Nucleus accumbens (tissue), 56 donors: ENCODE measurements at regions not wholly inside any gene's neighbourhood (a gene's known extent, or its start where the extent isn't known, plus 50 kb on each side); places are given as distances from the start of the nearest gene placed in this dataset.

Experiments
- DNase-seq, 56 donors: peaks; one replicate each; lab custom pipeline; 2025; lab: John Stamatoyannopoulos, UW

GRCh38 chr21:43348801-43349261 is 78.1 kb downstream of the SIK1 start:
- DNase-seq = no peak

GRCh38 chr21:43348170-43348766 is 78.7 kb downstream of the SIK1 start:
- no peak for DNase-seq

GRCh38 chr21:43347461-43348169 is 79.3 kb downstream of the SIK1 start:
- no peak for DNase-seq

GRCh38 chr21:43346551-43346950 is 80.4 kb downstream of the SIK1 start:
- DNase-seq = no peak

GRCh38 chr21:43345746-43346409 is 81.1 kb downstream of the SIK1 start:
- no peak for DNase-seq

- DNase-seq = no peak
Observed at GRCh38 chr21:43345046-43345745, 81.7 kb downstream of the SIK1 start.

GRCh38 chr21:43343992-43344886 is 82.7 kb downstream of the SIK1 start:
- no peak for DNase-seq

GRCh38 chr21:43343095-43343991 is 83.6 kb downstream of the SIK1 start:
- DNase-seq = no peak

- no peak for DNase-seq
Observed at GRCh38 chr21:43342301-43342881, 84.5 kb downstream of the SIK1 start.

GRCh38 chr21:43341378-43342161 is 85.4 kb downstream of the SIK1 start:
- DNase-seq = peak in 3 of 56 donors; percentile 17 to 46 (median 29)

GRCh38 chr21:43340491-43341377 is 86.2 kb downstream of the SIK1 start:
- peak in 7 of 56 donors; percentile 12 to 64 (median 27) for DNase-seq

- DNase-seq = no peak
Observed at GRCh38 chr21:43339668-43340067, 87.3 kb downstream of the SIK1 start.

- DNase-seq = no peak
Observed at GRCh38 chr21:43338951-43339350, 88.0 kb downstream of the SIK1 start.

- no peak for DNase-seq
Observed at GRCh38 chr21:43337901-43338655, 88.9 kb downstream of the SIK1 start.

- DNase-seq = no peak
Observed at GRCh38 chr21:43335119-43335518, 91.8 kb downstream of the SIK1 start.
